Osteocyte (in vitro differentiated cells): ENCODE measurements at regions not wholly inside any gene's neighbourhood (a gene's known extent, or its start where the extent isn't known, plus 50 kb on each side); places are given as distances from the start of the nearest gene placed in this dataset.

Experiments used
- DNase-seq: peaks from one replicate; pipeline ENCODE4 v3.0.0; 2021; ENCODE audit warnings: mixed read lengths; ENCODE audit not compliant: unreplicated experiment; ENCODE audit errors: extremely low spot score
- H3K27ac Mint-ChIP-seq: one replicate; pipeline ENCODE4 v1.8.0; 2021; ENCODE audit warnings: mild to moderate bottlenecking, mixed read lengths; ENCODE audit not compliant: unreplicated experiment
- H3K27me3 Mint-ChIP-seq: one replicate; pipeline ENCODE4 v1.8.0; 2021; ENCODE audit warnings: mixed read lengths; ENCODE audit not compliant: unreplicated experiment
- H3K36me3 Mint-ChIP-seq: one replicate; pipeline ENCODE4 v1.8.0; 2021; ENCODE audit warnings: mixed read lengths; ENCODE audit not compliant: unreplicated experiment
- H3K4me1 Mint-ChIP-seq: one replicate; pipeline ENCODE4 v1.8.0; 2021; ENCODE audit warnings: mixed read lengths; ENCODE audit not compliant: unreplicated experiment
- H3K4me3 Mint-ChIP-seq: one replicate; pipeline ENCODE4 v1.8.0; 2021; ENCODE audit warnings: mild to moderate bottlenecking, moderate library complexity, mixed read lengths; ENCODE audit not compliant: unreplicated experiment
- H3K9me3 Mint-ChIP-seq: one replicate; pipeline ENCODE4 v1.8.0; 2021; ENCODE audit warnings: mixed read lengths; ENCODE audit not compliant: unreplicated experiment
- TF ChIP-seq, protein P1 (sequence below): fragments of 200-600 bp; sonication (generic); IDR thresholded peaks from 2 replicates; pipeline ENCODE4 v1.5.0; 2021; ENCODE audit warnings: antibody characterized with exemption, mild to moderate bottlenecking, moderate library complexity

- H3K4me1 Mint-ChIP-seq, result no peaks in the 10 kb centered on the region
- TF ChIP-seq, protein P1, sequence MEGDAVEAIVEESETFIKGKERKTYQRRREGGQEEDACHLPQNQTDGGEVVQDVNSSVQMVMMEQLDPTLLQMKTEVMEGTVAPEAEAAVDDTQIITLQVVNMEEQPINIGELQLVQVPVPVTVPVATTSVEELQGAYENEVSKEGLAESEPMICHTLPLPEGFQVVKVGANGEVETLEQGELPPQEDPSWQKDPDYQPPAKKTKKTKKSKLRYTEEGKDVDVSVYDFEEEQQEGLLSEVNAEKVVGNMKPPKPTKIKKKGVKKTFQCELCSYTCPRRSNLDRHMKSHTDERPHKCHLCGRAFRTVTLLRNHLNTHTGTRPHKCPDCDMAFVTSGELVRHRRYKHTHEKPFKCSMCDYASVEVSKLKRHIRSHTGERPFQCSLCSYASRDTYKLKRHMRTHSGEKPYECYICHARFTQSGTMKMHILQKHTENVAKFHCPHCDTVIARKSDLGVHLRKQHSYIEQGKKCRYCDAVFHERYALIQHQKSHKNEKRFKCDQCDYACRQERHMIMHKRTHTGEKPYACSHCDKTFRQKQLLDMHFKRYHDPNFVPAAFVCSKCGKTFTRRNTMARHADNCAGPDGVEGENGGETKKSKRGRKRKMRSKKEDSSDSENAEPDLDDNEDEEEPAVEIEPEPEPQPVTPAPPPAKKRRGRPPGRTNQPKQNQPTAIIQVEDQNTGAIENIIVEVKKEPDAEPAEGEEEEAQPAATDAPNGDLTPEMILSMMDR, result no peak
- DNase-seq, result no peak
- H3K27ac Mint-ChIP-seq, result no peak overlapping the region
- no peaks in the 10 kb centered on the region for H3K36me3 Mint-ChIP-seq
- H3K9me3 Mint-ChIP-seq, result peaks cover 4% of the 10 kb centered on the region
- no peaks in the 10 kb centered on the region for H3K27me3 Mint-ChIP-seq
- no peak overlapping the region for H3K4me3 Mint-ChIP-seq
These were observed 473.6 kb downstream of the SI start for GRCh38 chr3:164604687-164605086.

- Mint-ChIP-seq H3K4me1 (no peaks in the 10 kb centered on the region), H3K9me3 (no peaks in the 10 kb centered on the region), H3K36me3 (no peaks in the 10 kb centered on the region), H3K4me3 (no peak overlapping the region), H3K27ac (no peak overlapping the region), H3K27me3 (no peaks in the 10 kb centered on the region)
- TF ChIP-seq, protein P1, result no peak
- DNase-seq, result no peak
These were observed 500.6 kb downstream of the SI start for GRCh38 chr3:164577667-164578210.

DNA sequence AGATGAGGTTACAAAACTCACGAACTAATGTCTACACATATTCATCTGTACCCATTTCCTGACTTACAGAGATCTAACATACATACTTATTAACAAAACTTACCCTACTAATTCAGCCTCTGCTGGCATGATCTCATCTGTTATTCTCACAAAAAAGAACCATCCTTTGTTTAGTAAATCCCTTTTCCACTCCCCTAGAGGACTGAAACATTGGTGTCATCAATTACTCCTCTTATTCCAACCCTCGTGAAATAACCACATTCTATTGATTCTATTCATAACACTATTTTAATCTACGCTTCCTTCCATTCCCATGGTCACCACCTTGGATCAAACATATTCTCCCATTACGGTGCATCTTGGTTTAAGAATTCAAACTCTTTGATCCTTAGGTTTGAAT, 505.9 kb downstream of the SI start:
- H3K27me3 Mint-ChIP-seq, result peaks cover 4% of the 10 kb centered on the region
- no peak overlapping the region for H3K4me3 Mint-ChIP-seq
- peaks cover 5% of the 10 kb centered on the region for H3K9me3 Mint-ChIP-seq
- no peaks in the 10 kb centered on the region for H3K36me3 Mint-ChIP-seq
- TF ChIP-seq, protein P1, result no peak
- H3K4me1 Mint-ChIP-seq, result peaks cover 3% of the 10 kb centered on the region
- no peak overlapping the region for H3K27ac Mint-ChIP-seq
- no peak for DNase-seq

GRCh38 chr3:164550857-164551256, 527.4 kb downstream of the SI start:
- Mint-ChIP-seq H3K36me3 (no peaks in the 10 kb centered on the region), H3K4me1 (no peaks in the 10 kb centered on the region), H3K27me3 (peaks cover 5% of the 10 kb centered on the region), H3K9me3 (no peaks in the 10 kb centered on the region), H3K4me3 (no peak overlapping the region), H3K27ac (no peak overlapping the region)
- TF ChIP-seq, protein P1, result peak; percentile 18
- no peak for DNase-seq

DNA sequence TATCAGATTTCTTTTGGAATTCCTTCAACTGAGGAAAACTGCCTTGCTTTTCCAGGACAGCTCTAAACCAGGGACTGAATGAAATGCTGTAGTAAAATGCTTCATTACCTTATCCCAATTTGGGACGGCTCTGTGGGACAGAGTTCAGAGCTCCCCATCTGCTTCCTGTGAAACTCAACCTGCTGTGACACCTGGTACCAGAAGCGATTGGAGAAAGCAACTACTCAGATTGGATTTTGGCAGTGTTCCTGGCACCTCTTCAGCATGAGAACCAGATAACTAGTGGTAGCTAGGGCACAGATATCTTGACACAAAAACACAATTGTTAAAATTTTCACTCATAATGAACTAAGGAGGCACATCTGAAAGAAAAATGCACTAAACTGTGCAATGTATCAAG, 539.1 kb downstream of the SI start:
- Mint-ChIP-seq H3K27ac (no peak overlapping the region), H3K36me3 (no peaks in the 10 kb centered on the region), H3K4me1 (no peaks in the 10 kb centered on the region), H3K4me3 (no peak overlapping the region), H3K27me3 (no peaks in the 10 kb centered on the region), H3K9me3 (no peaks in the 10 kb centered on the region)
- DNase-seq, result no peak
- TF ChIP-seq, protein P1, result no peak
